ENCODE measurements at regions not wholly inside any gene's neighbourhood (a gene's known extent, or its start where the extent isn't known, plus 50 kb on each side); places are given as distances from the start of the nearest gene placed in this dataset.

GRCh38 chr4:186451982-186452381 is 103.4 kb downstream of the MTNR1A start:
- no peak for TF ChIP-seq CTCF (IDR thresholded peaks at IDR 0.05)
- TF ChIP-seq POLR2A (IDR thresholded peaks at IDR 0.05), result no peak
